ENCODE measurements at regions not wholly inside any gene's neighbourhood (a gene's known extent, or its start where the extent isn't known, plus 50 kb on each side); places are given as distances from the start of the nearest gene placed in this dataset.

DNA sequence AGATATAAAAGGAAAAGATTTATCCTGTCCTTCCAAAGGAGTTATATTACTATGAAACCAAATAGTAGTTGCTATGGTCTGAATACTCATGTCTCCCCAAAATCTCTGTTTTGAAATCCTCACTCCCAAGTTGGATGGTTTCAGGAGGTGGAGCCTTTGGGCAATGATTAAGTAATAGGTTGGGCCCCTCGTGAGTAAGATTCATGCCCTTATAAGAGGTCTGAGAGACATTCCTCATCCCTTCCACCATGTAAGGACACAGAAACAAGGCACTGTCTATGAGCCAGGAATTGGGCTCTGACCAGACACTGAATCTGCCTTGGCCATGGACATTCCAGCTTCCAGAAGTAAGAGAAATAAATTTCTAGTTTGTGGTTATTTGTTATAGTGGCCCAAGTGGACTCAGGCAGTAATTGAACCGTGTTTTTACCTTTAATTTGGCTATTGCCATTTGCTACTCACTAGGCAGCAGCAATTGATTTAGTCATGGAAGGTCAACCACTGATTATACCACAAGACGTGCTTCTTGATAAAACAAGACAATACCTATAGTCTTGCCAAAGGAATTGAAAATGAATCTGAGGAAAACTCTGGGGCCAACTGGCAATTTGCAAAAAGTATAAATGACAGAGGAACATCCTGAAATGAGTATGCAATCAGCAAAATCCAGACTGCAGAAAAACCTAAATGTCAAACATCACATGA lies 717.4 kb upstream of the SPRY2 start:
- Histone ChIP-seq H3K27me3 (ENCODE audit: insufficient read depth, poor library complexity, severe bottlenecking) (no peaks in the 10 kb centered on the region), H3K27ac (ENCODE audit: poor library complexity, severe bottlenecking) (peak overlapping the region; percentile 88), H3K36me3 (ENCODE audit: low read depth) (no peaks in the 10 kb centered on the region), H3K4me3 (ENCODE audit: severe bottlenecking) (no peak overlapping the region), H3K4me1 (ENCODE audit: insufficient read depth, poor library complexity, severe bottlenecking) (peaks cover 21% of the 10 kb centered on the region), H3K9me3 (ENCODE audit: severe bottlenecking) (no peaks in the 10 kb centered on the region)
- peak; percentile 53; the same call in 1 of the 3 replicates for ATAC-seq (ENCODE audit: low read depth)
- TF ChIP-seq, protein P1, sequence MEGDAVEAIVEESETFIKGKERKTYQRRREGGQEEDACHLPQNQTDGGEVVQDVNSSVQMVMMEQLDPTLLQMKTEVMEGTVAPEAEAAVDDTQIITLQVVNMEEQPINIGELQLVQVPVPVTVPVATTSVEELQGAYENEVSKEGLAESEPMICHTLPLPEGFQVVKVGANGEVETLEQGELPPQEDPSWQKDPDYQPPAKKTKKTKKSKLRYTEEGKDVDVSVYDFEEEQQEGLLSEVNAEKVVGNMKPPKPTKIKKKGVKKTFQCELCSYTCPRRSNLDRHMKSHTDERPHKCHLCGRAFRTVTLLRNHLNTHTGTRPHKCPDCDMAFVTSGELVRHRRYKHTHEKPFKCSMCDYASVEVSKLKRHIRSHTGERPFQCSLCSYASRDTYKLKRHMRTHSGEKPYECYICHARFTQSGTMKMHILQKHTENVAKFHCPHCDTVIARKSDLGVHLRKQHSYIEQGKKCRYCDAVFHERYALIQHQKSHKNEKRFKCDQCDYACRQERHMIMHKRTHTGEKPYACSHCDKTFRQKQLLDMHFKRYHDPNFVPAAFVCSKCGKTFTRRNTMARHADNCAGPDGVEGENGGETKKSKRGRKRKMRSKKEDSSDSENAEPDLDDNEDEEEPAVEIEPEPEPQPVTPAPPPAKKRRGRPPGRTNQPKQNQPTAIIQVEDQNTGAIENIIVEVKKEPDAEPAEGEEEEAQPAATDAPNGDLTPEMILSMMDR (IDR thresholded peaks at IDR 0.05; ENCODE audit: poor library complexity, severe bottlenecking) = no peak
- DNase-seq (ENCODE audit: low spot score) = no peak

DNA sequence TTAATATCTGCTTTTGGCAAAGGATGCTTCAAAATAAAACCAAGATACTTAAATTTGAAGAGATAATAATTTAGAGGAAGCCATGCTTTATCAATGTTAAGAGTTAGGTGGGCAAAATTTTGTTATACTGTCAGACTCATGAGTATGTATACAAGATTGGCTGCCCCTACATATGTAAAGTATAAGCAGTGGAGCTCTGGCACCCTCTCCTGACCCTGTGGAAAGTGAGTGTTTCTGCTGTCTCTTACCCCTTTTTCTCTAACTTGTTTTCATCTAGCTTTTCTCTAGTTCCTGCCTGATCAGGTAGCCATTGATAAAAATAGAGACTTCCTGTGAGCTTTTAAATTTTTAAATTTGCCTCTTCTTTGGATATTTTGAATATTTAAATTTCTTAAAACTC lies 710.9 kb upstream of the SPRY2 start:
- TF ChIP-seq, protein P1 (IDR thresholded peaks at IDR 0.05; ENCODE audit: poor library complexity, severe bottlenecking) = peak; percentile 36
- Histone ChIP-seq H3K4me1 (ENCODE audit: insufficient read depth, poor library complexity, severe bottlenecking) (no peaks in the 10 kb centered on the region), H3K9me3 (ENCODE audit: severe bottlenecking) (no peaks in the 10 kb centered on the region), H3K36me3 (ENCODE audit: low read depth) (no peaks in the 10 kb centered on the region), H3K27ac (ENCODE audit: poor library complexity, severe bottlenecking) (no peak overlapping the region), H3K27me3 (ENCODE audit: insufficient read depth, poor library complexity, severe bottlenecking) (no peaks in the 10 kb centered on the region), H3K4me3 (ENCODE audit: severe bottlenecking) (no peak overlapping the region)
- no peak for DNase-seq (ENCODE audit: low spot score)
- no peak for ATAC-seq (ENCODE audit: low read depth)

DNA sequence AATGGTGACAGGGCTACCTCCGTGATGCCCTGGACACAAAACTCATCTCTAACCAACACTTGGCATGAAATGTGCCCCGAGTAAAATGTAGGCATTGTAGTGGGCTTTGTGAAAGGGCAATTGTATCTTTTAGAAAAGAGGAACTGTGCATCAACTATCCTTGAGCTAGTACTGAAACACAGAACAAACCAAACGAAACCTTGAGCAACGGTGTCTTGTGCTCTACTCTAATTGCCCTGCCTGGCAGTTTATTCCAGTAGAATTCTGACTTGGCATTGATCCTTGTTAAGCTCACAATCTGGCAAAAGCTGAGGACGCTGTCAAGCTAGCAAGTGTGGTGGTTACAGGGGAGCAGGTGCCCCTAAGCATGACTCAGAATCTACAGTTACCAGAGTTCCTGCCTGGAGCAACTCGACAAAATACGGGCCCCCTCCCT lies 707.1 kb upstream of the SPRY2 start:
- no peaks in the 10 kb centered on the region for H3K36me3 ChIP-seq (ENCODE audit: low read depth)

DNA sequence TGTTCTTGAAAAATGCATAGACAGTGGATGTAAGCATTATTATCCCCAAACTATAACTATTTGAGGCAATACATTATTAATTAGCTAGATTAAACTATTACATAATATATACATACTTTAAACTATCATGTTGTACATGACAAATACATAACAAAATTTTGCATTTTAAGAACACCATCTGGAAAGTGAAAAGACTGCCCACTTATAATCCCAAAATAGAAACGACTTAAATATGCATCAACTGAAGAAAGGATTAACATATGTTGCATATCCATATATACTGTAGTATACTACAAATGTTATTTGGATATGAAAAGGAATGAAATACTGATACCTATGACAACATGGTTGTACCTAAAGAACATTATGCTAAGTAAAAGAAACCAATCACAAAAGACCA lies 700.8 kb upstream of the SPRY2 start:
- DNase-seq (ENCODE audit: low spot score) (no peak), ATAC-seq (ENCODE audit: low read depth) (no peak)
- Histone ChIP-seq H3K36me3 (ENCODE audit: low read depth) (no peaks in the 10 kb centered on the region), H3K27me3 (ENCODE audit: insufficient read depth, poor library complexity, severe bottlenecking) (no peaks in the 10 kb centered on the region), H3K9me3 (ENCODE audit: severe bottlenecking) (no peaks in the 10 kb centered on the region), H3K4me3 (ENCODE audit: severe bottlenecking) (no peak overlapping the region), H3K4me1 (ENCODE audit: insufficient read depth, poor library complexity, severe bottlenecking) (no peaks in the 10 kb centered on the region), H3K27ac (ENCODE audit: poor library complexity, severe bottlenecking) (no peak overlapping the region)
- TF ChIP-seq, protein P1 (IDR thresholded peaks at IDR 0.05; ENCODE audit: poor library complexity, severe bottlenecking) = no peak

More for the DNA sequence above, 707.1 kb upstream of the SPRY2 start:
- H3K4me3 ChIP-seq (ENCODE audit: severe bottlenecking) = no peak overlapping the region
- no peaks in the 10 kb centered on the region for H3K27me3 ChIP-seq (ENCODE audit: insufficient read depth, poor library complexity, severe bottlenecking)
- H3K9me3 ChIP-seq (ENCODE audit: severe bottlenecking) = no peaks in the 10 kb centered on the region
- no peak for DNase-seq (ENCODE audit: low spot score)
- TF ChIP-seq, protein P1 (IDR thresholded peaks at IDR 0.05; ENCODE audit: poor library complexity, severe bottlenecking) = no peak
- no peak for ATAC-seq (ENCODE audit: low read depth)
- no peak overlapping the region for H3K27ac ChIP-seq (ENCODE audit: poor library complexity, severe bottlenecking)
- no peaks in the 10 kb centered on the region for H3K4me1 ChIP-seq (ENCODE audit: insufficient read depth, poor library complexity, severe bottlenecking)

DNA sequence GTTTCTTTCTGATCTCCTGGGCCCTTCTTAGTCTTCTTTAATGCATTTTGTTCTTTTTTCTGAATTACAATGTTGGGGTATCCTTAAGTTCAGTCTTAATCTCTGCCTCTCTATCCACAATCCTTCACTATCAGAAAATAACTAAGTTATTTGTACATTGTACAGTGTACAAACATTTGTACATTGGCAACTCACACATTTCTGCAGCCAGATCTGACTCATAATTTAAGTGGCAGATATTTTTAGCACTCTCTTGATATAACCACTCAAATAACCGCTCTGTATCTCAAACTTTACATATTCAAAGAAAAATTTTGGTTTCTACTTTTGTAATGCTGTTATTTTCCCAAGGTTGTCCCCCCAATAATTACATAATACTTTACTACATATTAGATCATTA lies 691.1 kb upstream of the SPRY2 start:
- Histone ChIP-seq H3K27me3 (ENCODE audit: insufficient read depth, poor library complexity, severe bottlenecking) (no peaks in the 10 kb centered on the region), H3K9me3 (ENCODE audit: severe bottlenecking) (no peaks in the 10 kb centered on the region), H3K36me3 (ENCODE audit: low read depth) (no peaks in the 10 kb centered on the region), H3K4me3 (ENCODE audit: severe bottlenecking) (no peak overlapping the region), H3K4me1 (ENCODE audit: insufficient read depth, poor library complexity, severe bottlenecking) (no peaks in the 10 kb centered on the region), H3K27ac (ENCODE audit: poor library complexity, severe bottlenecking) (no peak overlapping the region)
- no peak for ATAC-seq (ENCODE audit: low read depth)
- TF ChIP-seq, protein P1 (IDR thresholded peaks at IDR 0.05; ENCODE audit: poor library complexity, severe bottlenecking) = no peak
- no peak for DNase-seq (ENCODE audit: low spot score)
